ENCODE measurements at regions not wholly inside any gene's neighbourhood (a gene's known extent, or its start where the extent isn't known, plus 50 kb on each side); places are given as distances from the start of the nearest gene placed in this dataset.

- TF ChIP-seq ZNF281 (CRISPR knock-in tag; IDR thresholded peaks at IDR 0.05; ENCODE audit: borderline replicate concordance) (no peak), ZNF773 (CRISPR knock-in tag; IDR thresholded peaks at IDR 0.05; ENCODE audit: borderline replicate concordance) (no peak), TCF7 (IDR thresholded peaks at IDR 0.05; ENCODE audit: low read depth) (no peak), E2F5 (CRISPR knock-in tag; conservative IDR thresholded peaks at IDR 0.05) (no peak), HINFP (CRISPR knock-in tag; IDR thresholded peaks at IDR 0.05; ENCODE audit: low read depth) (no peak), NR2F2 (IDR thresholded peaks at IDR 0.05; ENCODE audit: borderline replicate concordance, low read depth) (no peak), ZNF709 (CRISPR knock-in tag; IDR thresholded peaks at IDR 0.05) (no peak), HMG20B (CRISPR knock-in tag; conservative IDR thresholded peaks at IDR 0.05) (no peak)
Measured at GRCh38 chr13:62358646-62358932, 942.9 kb upstream of the PCDH20 start (continued).
